GM19463 (cell line): ENCODE measurements at regions not wholly inside any gene's neighbourhood (a gene's known extent, or its start where the extent isn't known, plus 50 kb on each side); places are given as distances from the start of the nearest gene placed in this dataset.
"Not testable (repeated sequence)": the region's sequence is repeated elsewhere in the genome, so short reads cannot be mapped to it uniquely, and the experiment has no call there.

ENCODE experiments used
- ATAC-seq: cut with Tn5 transposase; IDR thresholded peaks from one replicate; pipeline ENCODE4 v1.9.1; 2021; ENCODE audit warnings: mild to moderate bottlenecking, moderate library complexity; ENCODE audit not compliant: unreplicated experiment

- no peak for ATAC-seq
Observed at GRCh38 chr7:90033850-90034249, 120.4 kb upstream of the STEAP1 start.

DNA sequence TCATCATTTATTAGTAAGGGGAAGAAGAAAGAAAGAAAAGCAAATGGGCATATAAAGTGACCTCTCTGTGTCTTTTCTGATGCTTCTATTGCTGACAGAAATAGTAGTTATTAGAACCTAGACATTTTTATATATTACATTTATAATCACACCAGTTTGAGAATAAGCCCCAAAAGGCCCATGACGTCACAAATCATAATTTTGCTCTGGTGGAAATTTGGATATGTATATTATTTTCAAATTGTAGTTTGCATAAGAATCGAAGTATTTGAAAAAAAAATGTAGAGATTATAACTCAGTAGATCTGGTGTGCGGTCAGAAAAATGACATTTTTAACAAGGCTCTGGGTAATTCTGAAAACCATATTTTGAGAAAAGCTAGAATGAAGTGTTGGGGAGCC lies 101.2 kb upstream of the STEAP1 start:
- no peak for ATAC-seq

GRCh38 chr7:90061077-90061476 lies 93.2 kb upstream of the STEAP1 start:
- ATAC-seq: no peak

- ATAC-seq: no peak
Observed at GRCh38 chr7:90064370-90064769, 89.9 kb upstream of the STEAP1 start.

GRCh38 chr7:90067171-90067570 lies 87.1 kb upstream of the STEAP1 start:
- no peak for ATAC-seq

DNA sequence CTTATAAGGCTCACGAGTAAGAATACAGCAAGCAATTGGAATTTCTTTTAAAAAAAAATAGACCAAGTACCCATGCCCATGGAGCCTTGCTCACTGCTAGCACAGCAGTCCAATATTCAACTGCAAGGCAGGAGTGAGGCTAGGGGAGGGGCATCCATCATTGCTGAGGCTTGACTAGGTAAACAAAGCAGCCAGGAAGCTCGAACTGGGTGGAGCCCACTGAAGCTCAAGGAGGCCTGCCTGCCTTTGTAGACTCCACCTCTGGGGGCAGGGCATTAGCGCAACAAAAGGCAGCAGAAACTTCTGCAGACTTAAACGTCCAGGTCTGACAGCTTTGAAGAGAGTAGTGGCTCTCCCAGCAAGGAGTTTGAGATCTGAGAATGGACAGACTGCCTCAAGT lies 84.0 kb upstream of the STEAP1 start:
- ATAC-seq: not testable (repeated sequence)

- ATAC-seq: no peak
Observed at GRCh38 chr7:90078921-90079320, 75.3 kb upstream of the STEAP1 start.

DNA sequence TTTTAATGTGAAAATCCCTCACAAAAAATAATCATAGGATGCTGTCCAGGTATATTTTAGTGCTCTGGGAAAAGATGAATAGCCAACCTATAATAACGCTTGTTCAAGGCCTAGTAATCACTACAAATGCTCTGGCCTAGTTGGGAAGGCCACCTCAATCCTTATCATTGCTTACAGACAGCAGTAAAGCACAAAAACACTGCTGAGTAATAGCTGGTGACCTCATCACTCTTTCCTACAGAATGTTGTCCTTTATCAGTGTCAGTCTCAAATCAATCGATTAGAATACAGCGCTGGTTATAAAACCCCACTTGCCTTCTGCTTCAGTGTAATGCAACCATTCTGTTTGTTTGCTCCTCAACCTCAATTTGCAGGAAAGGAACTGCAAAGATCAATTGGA lies 72.6 kb upstream of the STEAP1 start:
- no peak for ATAC-seq

- no peak for ATAC-seq
Observed at GRCh38 chr7:90092506-90092905, 61.8 kb upstream of the STEAP1 start.

GRCh38 chr7:90094030-90094429 lies 60.2 kb upstream of the STEAP1 start:
- ATAC-seq: no peak
